GM19455 (cell line): ENCODE measurements at regions not wholly inside any gene's neighbourhood (a gene's known extent, or its start where the extent isn't known, plus 50 kb on each side); places are given as distances from the start of the nearest gene placed in this dataset.

ENCODE experiments used
- ATAC-seq: cut with Tn5 transposase; IDR thresholded peaks from one replicate; pipeline ENCODE4 v1.9.1; 2021; ENCODE audit not compliant: unreplicated experiment

- no peak for ATAC-seq
These were observed 109.3 kb upstream of the MRPS22 start for GRCh38 chr3:139234491-139234890.

- ATAC-seq: no peak
These were observed 108.6 kb upstream of the MRPS22 start for GRCh38 chr3:139235192-139235591.

GRCh38 chr3:139236336-139236735, 107.5 kb upstream of the MRPS22 start:
- no peak for ATAC-seq

- no peak for ATAC-seq
These were observed 105.4 kb upstream of the MRPS22 start for GRCh38 chr3:139238281-139239030.

- ATAC-seq: no peak
These were observed 104.3 kb upstream of the MRPS22 start for GRCh38 chr3:139239550-139239949.

GRCh38 chr3:139241783-139242182, 102.0 kb upstream of the MRPS22 start:
- ATAC-seq: no peak

GRCh38 chr3:139243710-139244109, 100.1 kb upstream of the MRPS22 start:
- ATAC-seq: no peak

- no peak for ATAC-seq
These were observed 95.1 kb upstream of the MRPS22 start for GRCh38 chr3:139248593-139249255.

GRCh38 chr3:139251529-139251928, 92.3 kb upstream of the MRPS22 start:
- no peak for ATAC-seq

- ATAC-seq: no peak
These were observed 91.1 kb upstream of the MRPS22 start for GRCh38 chr3:139252719-139253118.

GRCh38 chr3:139258276-139258675, 85.5 kb upstream of the MRPS22 start:
- no peak for ATAC-seq

- no peak for ATAC-seq
These were observed 84.4 kb upstream of the MRPS22 start for GRCh38 chr3:139259398-139259797.

- no peak for ATAC-seq
These were observed 83.8 kb upstream of the MRPS22 start for GRCh38 chr3:139260041-139260486.

- no peak for ATAC-seq
These were observed 82.8 kb upstream of the MRPS22 start for GRCh38 chr3:139260793-139261736.

GRCh38 chr3:139261754-139262586, 81.8 kb upstream of the MRPS22 start:
- ATAC-seq: no peak

GRCh38 chr3:139263798-139264197, 80.0 kb upstream of the MRPS22 start:
- no peak for ATAC-seq

GRCh38 chr3:139264375-139264774, 79.4 kb upstream of the MRPS22 start:
- no peak for ATAC-seq

GRCh38 chr3:139265131-139266016, 78.4 kb upstream of the MRPS22 start:
- no peak for ATAC-seq
